ENCODE measurements at regions not wholly inside any gene's neighbourhood (a gene's known extent, or its start where the extent isn't known, plus 50 kb on each side); places are given as distances from the start of the nearest gene placed in this dataset.

- TF ChIP-seq, protein P1, sequence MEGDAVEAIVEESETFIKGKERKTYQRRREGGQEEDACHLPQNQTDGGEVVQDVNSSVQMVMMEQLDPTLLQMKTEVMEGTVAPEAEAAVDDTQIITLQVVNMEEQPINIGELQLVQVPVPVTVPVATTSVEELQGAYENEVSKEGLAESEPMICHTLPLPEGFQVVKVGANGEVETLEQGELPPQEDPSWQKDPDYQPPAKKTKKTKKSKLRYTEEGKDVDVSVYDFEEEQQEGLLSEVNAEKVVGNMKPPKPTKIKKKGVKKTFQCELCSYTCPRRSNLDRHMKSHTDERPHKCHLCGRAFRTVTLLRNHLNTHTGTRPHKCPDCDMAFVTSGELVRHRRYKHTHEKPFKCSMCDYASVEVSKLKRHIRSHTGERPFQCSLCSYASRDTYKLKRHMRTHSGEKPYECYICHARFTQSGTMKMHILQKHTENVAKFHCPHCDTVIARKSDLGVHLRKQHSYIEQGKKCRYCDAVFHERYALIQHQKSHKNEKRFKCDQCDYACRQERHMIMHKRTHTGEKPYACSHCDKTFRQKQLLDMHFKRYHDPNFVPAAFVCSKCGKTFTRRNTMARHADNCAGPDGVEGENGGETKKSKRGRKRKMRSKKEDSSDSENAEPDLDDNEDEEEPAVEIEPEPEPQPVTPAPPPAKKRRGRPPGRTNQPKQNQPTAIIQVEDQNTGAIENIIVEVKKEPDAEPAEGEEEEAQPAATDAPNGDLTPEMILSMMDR (IDR thresholded peaks at IDR 0.05; ENCODE audit: control insufficient read depth, insufficient read depth, low read depth, low read length, missing control alignments), result no peak
- no peak overlapping the region for H3K4me3 ChIP-seq (ENCODE audit: control insufficient read depth, low read depth, low read length)
- no peak for DNase-seq (ENCODE audit: low read depth)
Measured at GRCh38 chr7:94082126-94082525, 78.0 kb upstream of the BET1 start.

DNA sequence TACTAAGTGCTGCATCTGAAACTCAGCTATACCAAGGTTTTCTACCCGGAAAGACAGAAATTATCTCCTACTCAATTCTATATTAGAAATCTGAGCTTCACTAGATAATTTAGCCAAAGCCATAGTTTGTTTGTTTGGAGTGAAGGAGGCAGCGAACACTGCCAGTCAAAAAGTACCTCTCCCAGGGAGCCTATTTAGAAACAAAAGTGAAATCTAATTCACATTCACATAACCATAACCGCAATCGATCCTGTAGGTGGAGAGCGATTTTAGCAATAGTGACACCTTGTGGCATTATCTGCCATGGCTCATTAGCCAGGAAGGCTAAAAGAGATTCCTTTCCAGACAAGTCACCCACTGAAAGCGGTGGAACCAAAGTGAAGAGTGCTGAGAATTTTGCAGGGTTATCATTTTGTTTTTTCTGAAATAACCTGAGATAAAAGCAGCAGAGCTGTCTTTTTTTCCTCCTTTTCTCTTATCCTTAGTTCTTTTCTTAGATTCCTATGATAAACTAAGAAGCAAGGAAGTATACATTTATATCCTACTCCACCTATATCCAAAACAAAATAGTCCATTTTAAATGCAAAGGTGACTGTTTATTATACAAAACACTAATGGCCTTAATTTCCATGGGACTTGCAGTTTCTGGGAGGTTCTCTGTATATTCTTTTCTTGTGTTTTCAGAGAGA, 83.7 kb upstream of the BET1 start:
- peak; percentile 44 for DNase-seq (ENCODE audit: low read depth)
- H3K4me3 ChIP-seq (ENCODE audit: control insufficient read depth, low read depth, low read length), result no peak overlapping the region; the same call in 1 of the 2 replicates

DNA sequence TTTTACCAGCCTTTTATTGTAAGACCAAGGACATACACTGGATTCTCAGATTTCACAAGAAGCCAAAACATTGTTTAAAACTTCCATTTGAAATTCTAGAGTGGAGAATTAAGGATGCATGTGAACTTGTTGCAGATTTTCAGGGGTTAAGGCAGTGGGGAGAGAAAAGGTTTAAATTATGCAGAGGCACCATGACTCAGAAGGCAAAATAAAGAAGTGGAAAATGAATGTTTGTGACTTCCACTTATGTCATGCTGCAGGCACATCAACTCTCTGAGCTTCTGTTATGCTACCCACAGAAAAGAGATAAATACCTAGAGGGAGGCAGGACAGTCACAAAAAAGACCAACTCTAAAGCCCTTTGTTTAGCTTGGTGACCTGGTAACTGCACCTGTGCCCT, 84.4 kb upstream of the BET1 start:
- no peak for DNase-seq (ENCODE audit: low read depth)

More for the DNA sequence above, 83.7 kb upstream of the BET1 start:
- TF ChIP-seq, protein P1 (IDR thresholded peaks at IDR 0.05; ENCODE audit: control insufficient read depth, insufficient read depth, low read depth, low read length, missing control alignments), result peak; percentile 80

DNA sequence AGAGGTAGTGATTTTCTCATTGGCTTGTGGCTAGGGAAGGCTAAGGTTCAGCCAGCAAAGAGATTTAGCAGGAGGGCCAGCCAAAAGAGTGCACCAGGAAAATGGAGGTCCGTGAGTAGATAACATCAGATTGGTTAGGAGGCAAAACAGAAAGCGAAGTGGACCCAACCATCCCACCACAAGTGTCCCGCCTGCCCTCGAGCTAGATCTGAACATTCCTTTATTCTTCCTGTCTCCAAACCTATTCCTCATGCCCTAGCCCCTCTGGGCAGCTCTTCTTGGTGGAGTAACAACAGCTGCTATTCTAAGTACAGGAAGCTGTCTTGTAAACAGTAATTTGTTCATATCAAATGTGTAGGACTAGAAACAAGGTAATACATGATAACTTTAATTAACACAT, 85.7 kb upstream of the BET1 start:
- no peak for DNase-seq (ENCODE audit: low read depth)
- TF ChIP-seq, protein P1 (IDR thresholded peaks at IDR 0.05; ENCODE audit: control insufficient read depth, insufficient read depth, low read depth, low read length, missing control alignments), result no peak
- H3K4me3 ChIP-seq (ENCODE audit: control insufficient read depth, low read depth, low read length), result no peak overlapping the region

More for the DNA sequence above, 84.4 kb upstream of the BET1 start:
- TF ChIP-seq, protein P1 (IDR thresholded peaks at IDR 0.05; ENCODE audit: control insufficient read depth, insufficient read depth, low read depth, low read length, missing control alignments), result no peak
- no peak overlapping the region for H3K4me3 ChIP-seq (ENCODE audit: control insufficient read depth, low read depth, low read length)

- no peak overlapping the region for H3K4me3 ChIP-seq (ENCODE audit: control insufficient read depth, low read depth, low read length)
Measured at GRCh38 chr7:94092980-94093379, 88.8 kb upstream of the BET1 start.

DNA sequence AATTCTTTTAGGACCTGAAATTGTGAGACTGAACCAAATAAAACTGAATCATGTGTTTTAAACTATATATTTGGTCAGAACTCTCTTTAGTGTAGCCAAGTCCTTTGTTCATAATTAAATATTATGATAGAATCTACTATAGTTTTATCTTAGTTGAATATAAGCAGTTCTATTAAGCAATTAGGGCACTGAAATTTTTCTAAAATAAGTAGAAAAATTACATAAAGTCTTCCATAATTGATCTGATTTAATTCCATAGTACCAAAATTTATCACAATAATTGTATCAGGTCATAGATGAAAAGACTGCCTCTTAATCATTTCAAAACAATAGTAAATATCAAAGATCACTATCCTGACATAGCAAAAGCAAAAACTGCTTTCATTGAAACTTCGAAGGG, 90.1 kb upstream of the BET1 start:
- no peak overlapping the region for H3K4me3 ChIP-seq (ENCODE audit: control insufficient read depth, low read depth, low read length)
- TF ChIP-seq, protein P1 (IDR thresholded peaks at IDR 0.05; ENCODE audit: control insufficient read depth, insufficient read depth, low read depth, low read length, missing control alignments), result no peak
- DNase-seq (ENCODE audit: low read depth), result no peak

More at GRCh38 chr7:94092980-94093379, 88.8 kb upstream of the BET1 start:
- TF ChIP-seq, protein P1 (IDR thresholded peaks at IDR 0.05; ENCODE audit: control insufficient read depth, insufficient read depth, low read depth, low read length, missing control alignments), result no peak
- no peak for DNase-seq (ENCODE audit: low read depth)
